C4-2B (cell line): ENCODE measurements at regions not wholly inside any gene's neighbourhood (a gene's known extent, or its start where the extent isn't known, plus 50 kb on each side); places are given as distances from the start of the nearest gene placed in this dataset.

ENCODE experiments used
- H3K27ac ChIP-seq: fragments of 450-650 bp; 2 replicates; pipeline ENCODE4 v1.5.1; 2017
- ZFX ChIP-seq: fragments of 450-650 bp; IDR thresholded peaks from 2 replicates; pipeline ENCODE4 v1.6.1; 2017
- TF ChIP-seq, protein P1 (sequence below): fragments of 450-650 bp; conservative IDR thresholded peaks from 2 replicates; pipeline ENCODE4 v1.5.1; 2017; ENCODE audit warnings: mild to moderate bottlenecking

DNA sequence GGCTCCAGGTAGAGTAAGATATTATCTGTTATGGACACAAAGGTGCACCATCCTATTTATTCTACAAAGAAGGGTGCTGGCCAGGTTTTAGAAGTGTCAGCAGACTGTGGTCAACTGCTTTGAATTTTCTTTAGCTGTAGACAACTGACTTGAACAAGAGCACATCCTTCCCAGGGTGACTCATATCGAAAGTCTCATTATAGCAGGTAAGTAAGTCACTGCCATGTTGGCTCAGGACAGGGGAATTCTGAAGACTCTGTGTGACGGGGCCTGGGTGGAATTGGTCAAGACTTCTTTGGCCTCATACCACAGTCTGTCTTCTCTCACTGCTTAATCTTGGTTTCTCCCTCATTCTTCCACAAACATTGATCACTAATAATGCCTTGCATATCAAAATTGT is 214.5 kb upstream of the CDH9 start:
- no peak overlapping the region for H3K27ac ChIP-seq
- TF ChIP-seq, protein P1, sequence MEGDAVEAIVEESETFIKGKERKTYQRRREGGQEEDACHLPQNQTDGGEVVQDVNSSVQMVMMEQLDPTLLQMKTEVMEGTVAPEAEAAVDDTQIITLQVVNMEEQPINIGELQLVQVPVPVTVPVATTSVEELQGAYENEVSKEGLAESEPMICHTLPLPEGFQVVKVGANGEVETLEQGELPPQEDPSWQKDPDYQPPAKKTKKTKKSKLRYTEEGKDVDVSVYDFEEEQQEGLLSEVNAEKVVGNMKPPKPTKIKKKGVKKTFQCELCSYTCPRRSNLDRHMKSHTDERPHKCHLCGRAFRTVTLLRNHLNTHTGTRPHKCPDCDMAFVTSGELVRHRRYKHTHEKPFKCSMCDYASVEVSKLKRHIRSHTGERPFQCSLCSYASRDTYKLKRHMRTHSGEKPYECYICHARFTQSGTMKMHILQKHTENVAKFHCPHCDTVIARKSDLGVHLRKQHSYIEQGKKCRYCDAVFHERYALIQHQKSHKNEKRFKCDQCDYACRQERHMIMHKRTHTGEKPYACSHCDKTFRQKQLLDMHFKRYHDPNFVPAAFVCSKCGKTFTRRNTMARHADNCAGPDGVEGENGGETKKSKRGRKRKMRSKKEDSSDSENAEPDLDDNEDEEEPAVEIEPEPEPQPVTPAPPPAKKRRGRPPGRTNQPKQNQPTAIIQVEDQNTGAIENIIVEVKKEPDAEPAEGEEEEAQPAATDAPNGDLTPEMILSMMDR: no peak
- TF ChIP-seq ZFX: no peak

DNA sequence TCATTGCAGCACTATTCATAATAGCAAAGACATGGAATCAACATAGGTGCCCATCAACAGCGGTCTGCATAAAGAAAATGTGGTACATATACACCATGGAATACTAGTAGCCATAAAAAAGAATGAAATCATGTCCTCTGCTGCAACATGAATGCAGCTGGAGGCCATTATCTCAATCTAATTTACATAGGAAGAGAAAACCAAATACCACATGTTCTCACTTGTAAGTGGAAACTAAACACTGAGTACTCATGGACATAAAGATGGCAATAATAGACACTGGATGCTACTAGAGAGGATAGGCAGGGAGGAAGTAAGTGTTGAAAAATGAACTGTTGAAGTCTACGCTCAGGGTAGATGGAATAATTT is 203.9 kb upstream of the CDH9 start:
- H3K27ac ChIP-seq: no peak overlapping the region
- TF ChIP-seq, protein P1: no peak
- TF ChIP-seq ZFX: no peak

- TF ChIP-seq ZFX: no peak
- TF ChIP-seq, protein P1: no peak
- H3K27ac ChIP-seq: no peak overlapping the region
Measured at GRCh38 chr5:27241564-27242257, 203.3 kb upstream of the CDH9 start.

DNA sequence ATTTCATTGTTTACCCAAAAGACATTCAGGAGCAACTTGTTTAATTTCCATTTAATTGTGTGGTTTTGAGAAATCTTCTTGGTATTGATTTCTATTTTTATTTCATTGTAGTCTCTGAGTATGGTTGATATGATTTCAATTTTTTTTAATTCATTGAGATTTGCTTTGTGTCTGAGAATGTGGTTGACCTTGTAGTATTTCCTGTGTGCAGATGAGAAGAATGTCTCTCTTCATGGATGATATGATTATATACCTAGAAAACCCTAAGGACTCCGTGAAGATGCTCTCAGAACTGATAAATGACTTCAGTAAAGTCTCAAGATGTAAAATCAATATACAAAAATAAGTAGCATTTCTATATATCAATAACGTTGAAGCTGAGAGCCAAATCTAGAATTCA is 202.4 kb upstream of the CDH9 start:
- no peak overlapping the region for H3K27ac ChIP-seq
- TF ChIP-seq, protein P1: no peak

GRCh38 chr5:27234916-27235315 is 196.5 kb upstream of the CDH9 start:
- TF ChIP-seq, protein P1: no peak
- TF ChIP-seq ZFX: no peak
- no peak overlapping the region for H3K27ac ChIP-seq

DNA sequence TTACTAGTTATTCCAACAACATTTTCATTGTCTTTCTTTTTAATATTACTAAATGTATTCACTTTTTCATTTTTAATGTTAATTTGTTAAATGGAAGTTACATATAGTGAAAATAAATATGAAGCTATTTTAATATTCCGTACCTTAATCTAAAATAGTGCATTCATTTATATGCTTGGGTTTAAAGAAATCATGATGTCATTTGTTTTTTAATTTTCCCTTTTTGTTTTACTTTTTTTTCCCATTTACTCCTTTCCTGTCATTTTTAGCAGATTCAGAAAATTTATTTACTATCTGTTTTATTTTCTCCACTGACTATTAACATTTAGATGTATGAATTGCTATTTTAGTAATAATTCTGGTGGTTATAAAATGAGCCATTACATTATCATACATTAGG is 183.0 kb upstream of the CDH9 start:
- H3K27ac ChIP-seq: no peak overlapping the region
- TF ChIP-seq ZFX: no peak
- TF ChIP-seq, protein P1: no peak

- no peak for TF ChIP-seq ZFX
- TF ChIP-seq, protein P1: no peak
- no peak overlapping the region for H3K27ac ChIP-seq
Measured at GRCh38 chr5:27220752-27221151, 182.4 kb upstream of the CDH9 start.
